Ovary (tissue), 7 donors: ENCODE measurements at regions not wholly inside any gene's neighbourhood (a gene's known extent, or its start where the extent isn't known, plus 50 kb on each side); places are given as distances from the start of the nearest gene placed in this dataset.

Source experiments
- DNase-seq, 5 donors: peaks; one replicate each; pipeline ENCODE4 v3.0.0-alpha.2; 2019 to 2020
- H3K27ac ChIP-seq, 2 donors: fragments of 200-600 bp; one replicate each; pipeline versions ENCODE4 v1.5.1 to v1.8.0; 2019 to 2022
- H3K27me3 ChIP-seq: fragments of 200-600 bp; one replicate; pipeline ENCODE4 v1.8.0; 2022
- H3K36me3 ChIP-seq: fragments of 200-600 bp; sonication (generic); one replicate; pipeline ENCODE4 v1.5.1; 2019
- H3K4me1 ChIP-seq: one replicate; pipeline ENCODE4 v1.8.1; 2013; ENCODE audit warnings: mild to moderate bottlenecking, moderate library complexity; ENCODE audit not compliant: insufficient read depth
- H3K4me3 ChIP-seq: fragments of 200-600 bp; sonication (generic); one replicate; pipeline ENCODE4 v1.5.1; 2017
- H3K9me3 ChIP-seq, 2 donors: fragments of 200-600 bp in 1 of 2; sonication (generic) in 1 of 2; one replicate each; pipeline versions ENCODE4 v1.5.1 to v1.8.1; 2013 to 2019; ENCODE audit warnings: mild to moderate bottlenecking in 1 of 2, moderate library complexity in 1 of 2
- CTCF ChIP-seq, 3 donors: fragments of 450-650 bp in 2 of 3; fragments of 200-600 bp in 1 of 3; IDR thresholded peaks; one replicate each; pipeline versions ENCODE4 v1.5.1 to v1.8.0; 2016 to 2022; ENCODE audit warnings: antibody characterized with exemption in 3 of 3, mild to moderate bottlenecking in 1 of 3
- EP300 ChIP-seq: sonication (generic); formaldehyde crosslinking; IDR thresholded peaks from one replicate; pipeline ENCODE4 v1.6.1; 2017; ENCODE audit warnings: antibody characterized with exemption
- POLR2A ChIP-seq: fragments of 450-650 bp; IDR thresholded peaks from one replicate; pipeline ENCODE4 v1.6.1; 2017; ENCODE audit warnings: antibody characterized with exemption, mild to moderate bottlenecking, moderate library complexity
- WGBS, 3 donors: extraction: QIAGEN DNeasy Blood & Tissue Kit in 1 of 3; methylation state at CpG; one replicate each; pipeline versions ENCODE4 v1.1.5 to v1.1.7; 2013 to 2017; 5-methylcytosine and 5-hydroxymethylcytosine counted together
- intact Hi-C, 4 donors: fragments of 100-400 bp; cut with DNase I; formaldehyde crosslinking; loops; one replicate each; pipeline versions ENCODE4 v1.11.0 to v1.15.1; 2022 to 2023
- donor health status: DM: no; HTN: no; CAD: no; lungs with moderate emphysema.
- donor health status: DM: no; HTN: no; CAD: no.
- donor health status: Bipolar disorder and iron deficiency.
- donor health status: DM: no; HTN: no; CAD: no.
- donor health status: DM: yes; HTN: yes; CAD: no.

- WGBS, 3 donors: 77 to 86% (median 83%) methylated on average over 5 of the region's 5 CpGs
- no peak overlapping the region for H3K27ac ChIP-seq
- no peak for DNase-seq
- no peaks in the 10 kb centered on the region for H3K27me3 ChIP-seq
- no peaks in the 10 kb centered on the region for H3K9me3 ChIP-seq
- no peak overlapping the region for H3K4me3 ChIP-seq
- H3K4me1 ChIP-seq: no peaks in the 10 kb centered on the region
- intact Hi-C loops: no loop called here
- TF ChIP-seq EP300: no peak
- no peak for TF ChIP-seq CTCF (IDR thresholded peaks at IDR 0.05)
- no peak for TF ChIP-seq POLR2A
- H3K36me3 ChIP-seq: no peaks in the 10 kb centered on the region
Observed at GRCh38 chr11:29263971-29264682, 752.7 kb downstream of the KCNA4 start.

GRCh38 chr11:29261831-29262230, 755.0 kb downstream of the KCNA4 start:
- Histone ChIP-seq H3K36me3 (no peaks in the 10 kb centered on the region), H3K4me1 (no peaks in the 10 kb centered on the region), H3K27ac (no peak overlapping the region), H3K4me3 (no peak overlapping the region), H3K9me3 (no peaks in the 10 kb centered on the region), H3K27me3 (no peaks in the 10 kb centered on the region)
- no peak for TF ChIP-seq POLR2A
- no peak for TF ChIP-seq EP300
- TF ChIP-seq CTCF (IDR thresholded peaks at IDR 0.05): no peak
- DNase-seq: no peak
- intact Hi-C loops: no loop called here

GRCh38 chr11:29260939-29261705, 755.7 kb downstream of the KCNA4 start:
- no peak for TF ChIP-seq EP300
- TF ChIP-seq POLR2A: no peak
- TF ChIP-seq CTCF (IDR thresholded peaks at IDR 0.05): no peak
- no peaks in the 10 kb centered on the region for H3K4me1 ChIP-seq
- H3K36me3 ChIP-seq: no peaks in the 10 kb centered on the region
- intact Hi-C loops: no loop called here
- no peak overlapping the region for H3K4me3 ChIP-seq
- H3K27ac ChIP-seq: no peak overlapping the region
- no peaks in the 10 kb centered on the region for H3K27me3 ChIP-seq
- H3K9me3 ChIP-seq: no peaks in the 10 kb centered on the region
- WGBS, 3 donors: 80 to 90% (median 85%) methylated on average over 3 of the region's 3 CpGs
- no peak for DNase-seq

- Histone ChIP-seq H3K9me3 (no peaks in the 10 kb centered on the region), H3K4me3 (no peak overlapping the region), H3K36me3 (no peaks in the 10 kb centered on the region), H3K4me1 (no peaks in the 10 kb centered on the region), H3K27ac (no peak overlapping the region), H3K27me3 (no peaks in the 10 kb centered on the region)
- TF ChIP-seq POLR2A (no peak), EP300 (no peak), CTCF (IDR thresholded peaks at IDR 0.05) (no peak)
- intact Hi-C loops: no loop called here
- DNase-seq: no peak
- WGBS, 3 donors: 15 to 49% (median 19%) methylated on average over 3 of the region's 3 CpGs
Observed at GRCh38 chr11:29258411-29258810, 758.4 kb downstream of the KCNA4 start.
